ENCODE measurements at regions not wholly inside any gene's neighbourhood (a gene's known extent, or its start where the extent isn't known, plus 50 kb on each side); places are given as distances from the start of the nearest gene placed in this dataset.
"Not testable (repeated sequence)": the region's sequence is repeated elsewhere in the genome, so short reads cannot be mapped to it uniquely, and the experiment has no call there.

- Mint-ChIP-seq H3K36me3 (ENCODE audit: low read depth) (no peaks in the 10 kb centered on the region), H3K9me3 (no peaks in the 10 kb centered on the region), H3K4me3 (no peak overlapping the region), H3K27me3 (ENCODE audit: low read depth) (peaks cover 18% of the 10 kb centered on the region), H3K27ac (no peak overlapping the region), H3K4me1 (ENCODE audit: low read depth) (peaks cover 4% of the 10 kb centered on the region)
Observed at GRCh38 chr3:72175296-72175858, 390.4 kb upstream of the PROK2 start.

DNA sequence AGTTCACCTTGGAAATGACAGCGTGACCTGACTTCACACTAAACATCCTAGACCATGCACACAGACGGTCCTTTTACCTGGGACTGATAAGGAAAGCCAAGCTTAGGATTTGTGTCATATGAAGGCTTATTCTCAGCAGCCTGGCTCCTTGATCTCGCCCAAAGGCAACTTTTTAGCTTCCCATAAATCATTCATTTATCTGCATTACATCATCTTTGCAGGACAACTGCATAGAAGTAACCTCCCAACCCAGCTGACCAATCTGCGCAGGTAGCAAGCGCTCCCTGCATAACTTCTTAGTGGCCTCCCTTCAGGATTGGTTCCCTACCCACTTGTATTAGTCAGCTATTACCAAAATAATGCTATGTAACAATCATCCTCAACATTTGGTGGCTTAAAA is 389.9 kb upstream of the PROK2 start:
- H3K36me3 Mint-ChIP-seq (ENCODE audit: low read depth) = no peaks in the 10 kb centered on the region
- peaks cover 4% of the 10 kb centered on the region for H3K4me1 Mint-ChIP-seq (ENCODE audit: low read depth)
- no peak overlapping the region for H3K4me3 Mint-ChIP-seq
- peaks cover 17% of the 10 kb centered on the region for H3K27me3 Mint-ChIP-seq (ENCODE audit: low read depth)
- H3K9me3 Mint-ChIP-seq = no peaks in the 10 kb centered on the region
- no peak overlapping the region for H3K27ac Mint-ChIP-seq

- no peak overlapping the region for H3K27ac Mint-ChIP-seq
- H3K4me1 Mint-ChIP-seq (ENCODE audit: low read depth) = peaks cover 4% of the 10 kb centered on the region
- H3K9me3 Mint-ChIP-seq = no peaks in the 10 kb centered on the region
- peaks cover 12% of the 10 kb centered on the region for H3K27me3 Mint-ChIP-seq (ENCODE audit: low read depth)
- no peak overlapping the region for H3K4me3 Mint-ChIP-seq
- H3K36me3 Mint-ChIP-seq (ENCODE audit: low read depth) = no peaks in the 10 kb centered on the region
Observed at GRCh38 chr3:72174040-72174439, 389.1 kb upstream of the PROK2 start.

DNA sequence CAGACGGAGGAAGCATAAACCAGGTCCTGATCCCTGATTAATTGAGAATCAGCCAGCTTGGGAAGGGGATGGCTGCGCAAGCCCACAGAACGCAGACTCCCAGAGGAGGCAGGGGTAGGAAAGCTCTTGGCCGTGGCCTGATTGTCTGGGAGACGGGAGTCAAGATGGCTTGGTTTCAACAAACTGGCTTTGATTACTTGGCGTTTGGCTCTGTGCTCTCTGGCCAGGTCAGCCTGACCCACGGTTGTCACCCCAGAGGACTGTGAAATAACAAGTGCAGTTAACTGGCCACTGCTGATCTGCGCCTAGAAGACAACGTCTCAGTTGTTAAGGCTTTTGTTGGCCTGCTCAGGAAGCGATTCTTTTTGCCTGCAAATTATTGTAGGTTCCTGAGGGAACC is 387.0 kb upstream of the PROK2 start:
- Mint-ChIP-seq H3K4me3 (no peak overlapping the region), H3K36me3 (ENCODE audit: low read depth) (no peaks in the 10 kb centered on the region), H3K27ac (no peak overlapping the region), H3K27me3 (ENCODE audit: low read depth) (peaks cover 12% of the 10 kb centered on the region), H3K4me1 (ENCODE audit: low read depth) (peaks cover 3% of the 10 kb centered on the region), H3K9me3 (no peaks in the 10 kb centered on the region)

DNA sequence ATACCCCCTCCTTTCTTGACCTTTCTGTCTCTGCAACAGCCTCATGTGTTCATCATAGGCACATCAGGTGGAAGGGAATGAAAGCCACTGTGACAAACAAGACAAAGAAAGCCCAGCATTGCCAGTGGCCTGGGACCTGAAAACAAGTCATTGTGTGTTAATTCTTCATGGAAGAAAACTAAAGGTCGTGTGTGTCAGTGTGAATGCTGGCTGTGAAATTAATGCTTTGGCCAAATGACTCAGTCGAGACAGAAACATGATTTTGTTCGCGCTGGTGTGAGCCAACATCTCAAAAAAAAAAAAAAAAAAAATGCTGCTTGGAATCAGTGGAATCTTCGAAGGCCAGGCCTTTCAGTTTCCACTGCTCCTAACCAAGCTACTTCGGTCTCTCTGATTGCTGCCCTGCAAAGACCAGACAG is 386.5 kb upstream of the PROK2 start:
- no peaks in the 10 kb centered on the region for H3K36me3 Mint-ChIP-seq (ENCODE audit: low read depth)
- H3K4me1 Mint-ChIP-seq (ENCODE audit: low read depth) = peaks cover 1% of the 10 kb centered on the region
- H3K4me3 Mint-ChIP-seq = no peak overlapping the region
- H3K9me3 Mint-ChIP-seq = no peaks in the 10 kb centered on the region
- peaks cover 12% of the 10 kb centered on the region for H3K27me3 Mint-ChIP-seq (ENCODE audit: low read depth)
- H3K27ac Mint-ChIP-seq = no peak overlapping the region

DNA sequence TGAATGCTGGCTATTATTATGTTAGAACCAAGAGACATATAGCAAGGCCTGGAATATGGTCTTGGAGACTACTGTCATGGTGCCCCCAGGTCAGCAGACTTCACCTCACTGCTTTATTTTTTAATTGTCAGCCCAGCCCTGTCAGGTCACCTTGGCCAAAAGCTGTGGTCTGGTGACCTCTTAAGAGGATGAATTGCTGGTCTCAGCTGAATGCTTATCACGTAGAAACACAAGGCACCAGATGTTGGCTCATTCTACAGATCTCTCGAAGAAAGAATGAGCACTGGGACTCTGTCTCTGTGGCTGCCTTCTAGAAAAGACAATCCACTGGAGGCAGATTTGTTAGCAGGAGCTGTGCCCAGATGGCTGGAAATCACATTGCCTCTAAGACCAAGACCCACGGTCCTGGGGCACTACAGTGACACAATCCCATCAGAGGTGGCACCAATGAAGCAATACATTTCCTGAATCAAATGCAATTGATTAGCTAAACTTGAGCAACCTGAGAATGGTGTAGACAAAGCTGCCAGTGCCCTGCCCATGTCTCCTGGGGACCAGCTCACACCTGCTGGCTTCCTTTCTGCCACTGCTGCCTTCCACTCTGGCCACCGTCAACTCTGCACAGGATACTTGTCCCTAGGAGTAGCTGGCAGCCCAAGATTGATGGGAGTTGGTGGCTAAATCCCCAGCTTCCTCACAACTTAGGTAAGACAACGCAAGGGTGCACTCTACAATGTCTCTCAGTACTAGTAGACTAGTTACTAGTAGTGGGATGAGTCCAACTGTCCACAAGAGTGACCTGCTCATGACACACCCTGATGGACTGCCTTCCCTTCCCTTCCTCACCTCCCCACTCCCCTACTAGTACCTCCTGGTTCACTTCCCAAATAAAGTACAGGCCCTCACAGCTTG is 384.9 kb upstream of the PROK2 start:
- peaks cover 5% of the 10 kb centered on the region for H3K27me3 Mint-ChIP-seq (ENCODE audit: low read depth)
- no peaks in the 10 kb centered on the region for H3K36me3 Mint-ChIP-seq (ENCODE audit: low read depth)
- no peak overlapping the region for H3K4me3 Mint-ChIP-seq
- H3K9me3 Mint-ChIP-seq = no peaks in the 10 kb centered on the region
- H3K27ac Mint-ChIP-seq = no peak overlapping the region
- no peaks in the 10 kb centered on the region for H3K4me1 Mint-ChIP-seq (ENCODE audit: low read depth)

DNA sequence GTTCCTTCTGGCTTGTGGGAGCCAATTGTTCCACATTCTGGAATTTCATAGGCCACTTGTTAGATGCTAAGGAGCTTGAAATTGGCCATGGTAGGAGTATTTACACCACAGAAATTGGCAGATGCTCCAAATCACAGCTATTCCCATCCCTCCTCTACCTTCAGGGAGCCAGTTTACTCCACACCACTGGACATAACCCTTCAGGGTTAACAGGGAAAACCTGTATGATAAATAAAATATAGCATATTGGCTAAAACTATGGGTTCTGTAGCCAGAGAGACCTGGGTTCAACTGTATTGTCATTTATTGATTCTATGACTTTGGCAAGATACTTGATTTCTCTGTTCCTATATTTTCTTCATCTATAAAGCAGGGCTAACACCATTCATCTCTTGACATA is 384.2 kb upstream of the PROK2 start:
- Mint-ChIP-seq H3K36me3 (ENCODE audit: low read depth) (no peaks in the 10 kb centered on the region), H3K27me3 (ENCODE audit: low read depth) (no peaks in the 10 kb centered on the region), H3K9me3 (no peaks in the 10 kb centered on the region), H3K4me1 (ENCODE audit: low read depth) (no peaks in the 10 kb centered on the region), H3K4me3 (no peak overlapping the region), H3K27ac (no peak overlapping the region)

DNA sequence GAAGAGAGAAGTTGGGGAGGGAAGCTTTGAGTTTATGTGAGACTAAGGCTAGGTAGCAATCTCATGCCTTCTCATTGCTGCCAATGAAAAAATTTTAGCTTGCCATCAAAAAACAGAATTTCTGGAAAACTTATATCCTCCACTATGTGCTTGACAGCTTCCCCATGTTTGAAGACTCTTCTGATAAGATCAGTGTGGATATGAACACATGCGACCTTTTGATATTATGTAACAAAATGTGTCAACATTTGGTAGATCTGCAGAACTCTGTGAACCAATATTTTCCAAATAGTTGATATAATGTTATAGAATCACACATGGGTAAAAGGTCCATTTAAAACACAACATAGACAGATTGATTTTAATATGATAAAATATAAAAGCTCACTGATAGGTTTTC is 380.9 kb upstream of the PROK2 start:
- Mint-ChIP-seq H3K27me3 (ENCODE audit: low read depth) (no peaks in the 10 kb centered on the region), H3K9me3 (no peaks in the 10 kb centered on the region), H3K27ac (no peak overlapping the region), H3K36me3 (ENCODE audit: low read depth) (no peaks in the 10 kb centered on the region), H3K4me3 (no peak overlapping the region), H3K4me1 (ENCODE audit: low read depth) (no peaks in the 10 kb centered on the region)

GRCh38 chr3:72165317-72165716 is 380.4 kb upstream of the PROK2 start:
- H3K9me3 Mint-ChIP-seq = no peaks in the 10 kb centered on the region
- no peak overlapping the region for H3K4me3 Mint-ChIP-seq
- H3K27ac Mint-ChIP-seq = no peak overlapping the region
- no peaks in the 10 kb centered on the region for H3K4me1 Mint-ChIP-seq (ENCODE audit: low read depth)
- H3K36me3 Mint-ChIP-seq (ENCODE audit: low read depth) = no peaks in the 10 kb centered on the region
- H3K27me3 Mint-ChIP-seq (ENCODE audit: low read depth) = peaks cover under 1% of the 10 kb centered on the region

GRCh38 chr3:72164635-72164978 is 379.7 kb upstream of the PROK2 start:
- no peaks in the 10 kb centered on the region for H3K36me3 Mint-ChIP-seq (ENCODE audit: low read depth)
- H3K27me3 Mint-ChIP-seq (ENCODE audit: low read depth) = peaks cover 3% of the 10 kb centered on the region
- no peak overlapping the region for H3K4me3 Mint-ChIP-seq
- no peaks in the 10 kb centered on the region for H3K9me3 Mint-ChIP-seq
- no peak overlapping the region for H3K27ac Mint-ChIP-seq
- no peaks in the 10 kb centered on the region for H3K4me1 Mint-ChIP-seq (ENCODE audit: low read depth)

DNA sequence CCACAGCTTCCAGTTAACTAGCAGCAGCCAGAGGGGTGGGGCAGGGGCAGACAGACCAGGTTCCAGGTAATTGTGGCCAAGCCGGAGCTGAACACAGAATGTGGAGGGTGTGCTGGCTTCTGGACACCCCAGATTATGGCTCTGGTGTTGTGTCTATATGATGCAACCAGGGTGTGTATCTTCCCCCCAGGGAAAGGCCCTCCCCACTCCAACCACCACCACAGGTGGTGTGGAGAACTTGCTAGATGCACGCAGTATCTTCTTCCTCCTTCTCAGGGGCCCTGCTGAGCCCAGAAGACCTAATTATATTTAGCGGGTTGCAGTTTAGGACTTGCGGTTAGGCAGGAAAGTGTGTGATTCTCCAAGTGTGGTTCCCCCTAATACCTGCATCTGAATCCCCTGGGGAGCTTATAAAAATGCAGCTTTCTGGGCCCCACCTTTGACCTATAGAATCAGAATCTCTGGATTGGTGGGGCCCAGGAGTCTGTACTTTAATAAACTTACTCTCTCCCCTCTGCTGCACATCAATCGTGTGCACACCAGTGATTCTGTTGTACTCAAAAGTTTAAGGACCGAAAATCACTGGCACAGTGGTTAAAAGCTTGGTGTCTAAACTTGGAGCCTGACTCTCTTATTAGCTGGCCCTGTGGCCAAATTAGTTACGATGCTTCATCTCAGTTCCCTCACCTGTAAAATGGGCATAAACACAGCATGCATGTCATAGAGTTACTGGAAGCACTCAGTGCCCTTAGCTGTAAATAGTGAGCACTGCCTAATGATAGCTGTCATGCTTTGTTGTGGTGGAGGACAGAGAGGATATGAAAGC is 379.1 kb upstream of the PROK2 start:
- Mint-ChIP-seq H3K9me3 (no peaks in the 10 kb centered on the region), H3K27ac (no peak overlapping the region), H3K4me3 (no peak overlapping the region), H3K27me3 (ENCODE audit: low read depth) (peaks cover 3% of the 10 kb centered on the region), H3K36me3 (ENCODE audit: low read depth) (no peaks in the 10 kb centered on the region), H3K4me1 (ENCODE audit: low read depth) (no peaks in the 10 kb centered on the region)

- no peak overlapping the region for H3K27ac Mint-ChIP-seq
- no peaks in the 10 kb centered on the region for H3K9me3 Mint-ChIP-seq
- H3K4me3 Mint-ChIP-seq = no peak overlapping the region
- H3K4me1 Mint-ChIP-seq (ENCODE audit: low read depth) = no peaks in the 10 kb centered on the region
- no peaks in the 10 kb centered on the region for H3K36me3 Mint-ChIP-seq (ENCODE audit: low read depth)
- peaks cover 3% of the 10 kb centered on the region for H3K27me3 Mint-ChIP-seq (ENCODE audit: low read depth)
Observed at GRCh38 chr3:72162649-72163184, 377.8 kb upstream of the PROK2 start.

GRCh38 chr3:72161881-72162595 is 377.1 kb upstream of the PROK2 start:
- H3K4me1 Mint-ChIP-seq (ENCODE audit: low read depth) = no peaks in the 10 kb centered on the region
- H3K4me3 Mint-ChIP-seq = no peak overlapping the region

GRCh38 chr3:72161285-72161684 is 376.3 kb upstream of the PROK2 start:
- not testable (repeated sequence) for H3K9me3 Mint-ChIP-seq; H3K4me1 Mint-ChIP-seq (ENCODE audit: low read depth); H3K27me3 Mint-ChIP-seq (ENCODE audit: low read depth); H3K27ac Mint-ChIP-seq; H3K4me3 Mint-ChIP-seq; H3K36me3 Mint-ChIP-seq (ENCODE audit: low read depth)

More at GRCh38 chr3:72161881-72162595, 377.1 kb upstream of the PROK2 start:
- Mint-ChIP-seq H3K27ac (no peak overlapping the region), H3K27me3 (ENCODE audit: low read depth) (peaks cover 3% of the 10 kb centered on the region), H3K9me3 (no peaks in the 10 kb centered on the region), H3K36me3 (ENCODE audit: low read depth) (no peaks in the 10 kb centered on the region)
